ENCODE measurements at regions not wholly inside any gene's neighbourhood (a gene's known extent, or its start where the extent isn't known, plus 50 kb on each side); places are given as distances from the start of the nearest gene placed in this dataset.

DNA sequence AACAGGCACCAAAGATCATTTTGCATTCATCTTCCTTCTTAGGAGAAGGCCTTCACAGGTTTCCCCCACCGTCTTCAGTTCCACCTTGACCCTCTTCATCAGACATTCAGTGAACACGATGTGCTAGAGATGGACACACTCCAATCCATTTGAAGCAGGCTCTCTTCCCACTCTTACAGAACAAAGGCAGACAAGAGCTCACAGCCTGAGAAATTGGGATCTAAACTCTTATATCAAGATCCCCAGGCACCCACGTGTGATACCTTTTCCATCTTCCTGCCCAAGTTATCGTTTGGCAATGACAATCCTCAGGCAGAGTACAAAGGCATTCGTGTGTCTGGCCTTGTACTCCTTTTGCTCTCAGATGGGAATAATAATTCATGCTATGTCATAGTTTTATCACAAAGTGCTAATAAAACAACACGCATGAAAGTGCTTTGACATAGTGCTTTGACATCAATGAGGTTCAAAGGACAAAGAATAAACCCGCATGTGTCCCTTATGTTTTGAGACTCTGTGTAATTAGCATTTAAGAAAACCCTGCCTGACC is 369.3 kb upstream of the KLHL29 start:
- no peaks in the 10 kb centered on the region for H3K9me2 ChIP-seq (ENCODE audit: insufficient read depth)
- H3K36me3 ChIP-seq (ENCODE audit: control insufficient read depth in 1 of 2, insufficient read depth in 2 of 2, low read length in 2 of 2) = no peaks in the 10 kb centered on the region
- no peak overlapping the region for H2AFZ ChIP-seq (ENCODE audit: low read depth, low read length, poor library complexity, severe bottlenecking)
- POLR2A ChIA-PET = no interaction called here
- CTCF ChIA-PET = no interaction called here
- TF ChIP-seq SP1 (IDR thresholded peaks at IDR 0.05; ENCODE audit: low read depth) = no peak
- no peak for TF ChIP-seq ZBTB33 (IDR thresholded peaks at IDR 0.05; ENCODE audit: extremely low read depth, insufficient replicate concordance, low read length)
- TF ChIP-seq JUND (IDR thresholded peaks at IDR 0.05) = no peak
- TF ChIP-seq RAD21 (IDR thresholded peaks at IDR 0.05; ENCODE audit: low read depth) = no peak
- TF ChIP-seq CBX3 (IDR thresholded peaks at IDR 0.05; ENCODE audit: low read depth) = no peak
- no peak for TF ChIP-seq ZNF274 (IDR thresholded peaks at IDR 0.05; ENCODE audit: low read depth, low read length)
- no peak for TF ChIP-seq EZH2 (IDR thresholded peaks at IDR 0.05)
- TF ChIP-seq EZH2phosphoT487 (IDR thresholded peaks at IDR 0.05; ENCODE audit: borderline replicate concordance) = no peak
- no peak for TF ChIP-seq YY1 (IDR thresholded peaks at IDR 0.05; ENCODE audit: extremely low read depth, insufficient replicate concordance, low read depth, low read length)
- no peak for TF ChIP-seq SRF (IDR thresholded peaks at IDR 0.05; ENCODE audit: low read depth)
- TF ChIP-seq FOSL1 (IDR thresholded peaks at IDR 0.05; ENCODE audit: low read depth) = no peak
- no peak for TF ChIP-seq POLR2A (IDR thresholded peaks at IDR 0.05; ENCODE audit: borderline replicate concordance, extremely low read depth, insufficient read depth, insufficient read length)
- TF ChIP-seq CEBPB (IDR thresholded peaks at IDR 0.05; ENCODE audit: low read depth) = no peak
- TF ChIP-seq, protein P1, sequence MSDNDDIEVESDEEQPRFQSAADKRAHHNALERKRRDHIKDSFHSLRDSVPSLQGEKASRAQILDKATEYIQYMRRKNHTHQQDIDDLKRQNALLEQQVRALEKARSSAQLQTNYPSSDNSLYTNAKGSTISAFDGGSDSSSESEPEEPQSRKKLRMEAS (IDR thresholded peaks at IDR 0.05) = no peak
- no peak for TF ChIP-seq SIN3A (IDR thresholded peaks at IDR 0.05; ENCODE audit: low read depth)
- TF ChIP-seq POLR2AphosphoS5 (IDR thresholded peaks at IDR 0.05; ENCODE audit: low read depth, low read length) = no peak
- TF ChIP-seq ELF1 (IDR thresholded peaks at IDR 0.05; ENCODE audit: borderline replicate concordance, low read depth) = no peak
- TF ChIP-seq CTCF (IDR thresholded peaks at IDR 0.05 in 2 of 3, conservative IDR thresholded peaks at IDR 0.05 in 1 of 3; ENCODE audit: borderline replicate concordance in 1 of 3, insufficient read depth in 1 of 3, low read depth in 2 of 3, low read length in 2 of 3) = no peak
- TF ChIP-seq REST (IDR thresholded peaks at IDR 0.05; ENCODE audit: low read depth) = no peak
- DNase-seq (ENCODE audit: low read depth, low spot score) (no peak), ATAC-seq (no peak)
- no peaks in the 10 kb centered on the region for H3K79me2 ChIP-seq (ENCODE audit: insufficient read depth, low read length)
- RAD21 ChIA-PET (ENCODE audit: low non-redundant PET in 1 of 2, low total read pairs in 2 of 2, uncharacterized antibody in 2 of 2, unreplicated experiment in 2 of 2) = no interaction called here
- no peak overlapping the region for H3K4me2 ChIP-seq (ENCODE audit: low read length)
- H3K4me3 ChIP-seq (replicated peaks in 1 of 2; ENCODE audit: low read depth in 1 of 2, low read length in 2 of 2) = no peak overlapping the region
- no peaks in the 10 kb centered on the region for H4K20me1 ChIP-seq (ENCODE audit: insufficient read depth)
- H3K4me1 ChIP-seq (ENCODE audit: control insufficient read depth in 1 of 2, insufficient read depth in 2 of 2, low read length in 2 of 2) = no peaks in the 10 kb centered on the region
- H3K9ac ChIP-seq (ENCODE audit: low read length) = no peak overlapping the region
- intact Hi-C loops (cut with micrococcal nuclease) = no loop called here
- no TSS peak for BruUV-seq (replicated peaks)
- no peaks in the 10 kb centered on the region for H3K9me3 ChIP-seq (ENCODE audit: control insufficient read depth in 1 of 2, insufficient read depth in 1 of 2, low read depth in 1 of 2, low read length in 2 of 2)
- H3K27ac ChIP-seq (ENCODE audit: low read depth, low read length) = no peak overlapping the region
- peaks cover 16% of the 10 kb centered on the region for H3K27me3 ChIP-seq (ENCODE audit: insufficient read depth, low read length)
